WTC11 (cell line): ENCODE measurements at regions not wholly inside any gene's neighbourhood (a gene's known extent, or its start where the extent isn't known, plus 50 kb on each side); places are given as distances from the start of the nearest gene placed in this dataset.
"Not testable (repeated sequence)": the region's sequence is repeated elsewhere in the genome, so short reads cannot be mapped to it uniquely, and the experiment has no call there.

Source experiments
- ATAC-seq: fragments of 200-7000 bp; cut with Tn5 transposase; 2 replicates; pipeline ENCODE4 v1.10.0; 2021; ENCODE audit warnings: mild to moderate bottlenecking, moderate library complexity
- CTCF ChIA-PET: fragments of 300-600 bp; sonication (Branson Sonifier 250); formaldehyde crosslinking; loops from one replicate; lab custom pipeline; 2021; ENCODE audit warnings: antibody characterized with exemption; lab: Charles Lee
- POLR2A ChIA-PET: fragments of 350-600 bp; sonication (Branson Sonifier 250); formaldehyde crosslinking; loops from one replicate; lab custom pipeline; 2021; ENCODE audit warnings: antibody characterized with exemption; lab: Charles Lee
- DNase-seq: peaks from one replicate; pipeline ENCODE4 v3.0.0; 2021; ENCODE audit warnings: low spot score
- H3K27ac Mint-ChIP-seq: 2 replicates; pipeline ENCODE4 v1.8.0; 2021; ENCODE audit warnings: mixed read lengths
- H3K27me3 Mint-ChIP-seq: 2 replicates; pipeline ENCODE4 v1.8.0; 2021; ENCODE audit warnings: low read depth, mild to moderate bottlenecking, moderate library complexity, mixed read lengths
- H3K36me3 Mint-ChIP-seq: 2 replicates; pipeline ENCODE4 v1.8.0; 2021; ENCODE audit warnings: mixed read lengths
- H3K4me1 Mint-ChIP-seq: 2 replicates; pipeline ENCODE4 v1.8.0; 2022; ENCODE audit warnings: mixed read lengths
- H3K4me3 Mint-ChIP-seq: 2 replicates; pipeline ENCODE4 v1.8.0; 2021; ENCODE audit warnings: mild to moderate bottlenecking, moderate library complexity, mixed read lengths
- H3K9me3 Mint-ChIP-seq: 2 replicates; pipeline ENCODE4 v1.8.0; 2021; ENCODE audit warnings: mixed read lengths
- ATF2 ChIP-seq: sonication (generic); formaldehyde crosslinking; IDR thresholded peaks from 2 replicates; pipeline ENCODE4 v1.8.1; 2022; ENCODE audit warnings: low read depth, missing genetic modification reagents, borderline replicate concordance
- ESRRA ChIP-seq: sonication (generic); formaldehyde crosslinking; IDR thresholded peaks from 2 replicates; pipeline ENCODE4 v1.8.1; 2022; ENCODE audit warnings: mild to moderate bottlenecking, missing genetic modification reagents, borderline replicate concordance
- MYBL2 ChIP-seq: sonication (generic); formaldehyde crosslinking; IDR thresholded peaks from 2 replicates; pipeline ENCODE4 v1.8.1; 2023; ENCODE audit warnings: mild to moderate bottlenecking, moderate library complexity, missing genetic modification reagents
- NFYB ChIP-seq: sonication (generic); formaldehyde crosslinking; conservative IDR thresholded peaks from 2 replicates; pipeline ENCODE4 v1.8.0; 2022; ENCODE audit warnings: low read depth, missing genetic modification reagents
- USF1 ChIP-seq: sonication (generic); formaldehyde crosslinking; IDR thresholded peaks from 2 replicates; pipeline ENCODE4 v1.8.0; 2022; ENCODE audit warnings: mild to moderate bottlenecking, missing genetic modification reagents
- ZMAT4 ChIP-seq: fragments of 250-450 bp; sonication (Bioruptor Pico); IDR thresholded peaks from 2 replicates; pipeline ENCODE4 v1.9.0; 2021; ENCODE audit warnings: mild to moderate bottlenecking

GRCh38 chr16:34803683-34804416, 1344.4 kb downstream of the TP53TG3F start:
- no peak overlapping the region for H3K4me3 Mint-ChIP-seq
- ATAC-seq (no peak), DNase-seq (no peak)
- no peak overlapping the region for H3K27ac Mint-ChIP-seq
- CTCF ChIA-PET = no interaction called here
- H3K9me3 Mint-ChIP-seq = peaks cover 30% of the 10 kb centered on the region
- H3K4me1 Mint-ChIP-seq = no peaks in the 10 kb centered on the region
- peaks cover 10% of the 10 kb centered on the region for H3K27me3 Mint-ChIP-seq
- peaks cover 39% of the 10 kb centered on the region for H3K36me3 Mint-ChIP-seq
- POLR2A ChIA-PET = no interaction called here
- TF ChIP-seq ESRRA (no peak), ATF2 (CRISPR knock-in tag) (no peak), ZMAT4 (no peak), NFYB (CRISPR knock-in tag) (no peak), USF1 (CRISPR knock-in tag) (no peak), MYBL2 (no peak)
- TF ChIP-seq, all 79 proteins: peak for 0

GRCh38 chr16:34806992-34807644, 1347.7 kb downstream of the TP53TG3F start:
- H3K27ac Mint-ChIP-seq, ATAC-seq, H3K4me1 Mint-ChIP-seq, H3K27me3 Mint-ChIP-seq, CTCF ChIA-PET, POLR2A ChIA-PET, H3K4me3 Mint-ChIP-seq, DNase-seq: not testable (repeated sequence)
- Mint-ChIP-seq H3K9me3 (peaks cover 11% of the 10 kb centered on the region), H3K36me3 (peaks cover 21% of the 10 kb centered on the region)

GRCh38 chr16:34807844-34808243, 1348.4 kb downstream of the TP53TG3F start:
- DNase-seq, H3K4me1 Mint-ChIP-seq, CTCF ChIA-PET, H3K27ac Mint-ChIP-seq, ATAC-seq, H3K27me3 Mint-ChIP-seq, H3K4me3 Mint-ChIP-seq, POLR2A ChIA-PET: not testable (repeated sequence)
- Mint-ChIP-seq H3K36me3 (peaks cover 21% of the 10 kb centered on the region), H3K9me3 (peaks cover 14% of the 10 kb centered on the region)

- H3K27ac Mint-ChIP-seq, POLR2A ChIA-PET, ATAC-seq, H3K4me3 Mint-ChIP-seq, CTCF ChIA-PET, H3K4me1 Mint-ChIP-seq, H3K27me3 Mint-ChIP-seq, DNase-seq: not testable (repeated sequence)
- peaks cover 24% of the 10 kb centered on the region for H3K36me3 Mint-ChIP-seq
- peaks cover 18% of the 10 kb centered on the region for H3K9me3 Mint-ChIP-seq
These were observed 1349.1 kb downstream of the TP53TG3F start for GRCh38 chr16:34808530-34808929.
